ENCODE measurements at regions not wholly inside any gene's neighbourhood (a gene's known extent, or its start where the extent isn't known, plus 50 kb on each side); places are given as distances from the start of the nearest gene placed in this dataset.
"Not testable (repeated sequence)": the region's sequence is repeated elsewhere in the genome, so short reads cannot be mapped to it uniquely, and the experiment has no call there.

DNA sequence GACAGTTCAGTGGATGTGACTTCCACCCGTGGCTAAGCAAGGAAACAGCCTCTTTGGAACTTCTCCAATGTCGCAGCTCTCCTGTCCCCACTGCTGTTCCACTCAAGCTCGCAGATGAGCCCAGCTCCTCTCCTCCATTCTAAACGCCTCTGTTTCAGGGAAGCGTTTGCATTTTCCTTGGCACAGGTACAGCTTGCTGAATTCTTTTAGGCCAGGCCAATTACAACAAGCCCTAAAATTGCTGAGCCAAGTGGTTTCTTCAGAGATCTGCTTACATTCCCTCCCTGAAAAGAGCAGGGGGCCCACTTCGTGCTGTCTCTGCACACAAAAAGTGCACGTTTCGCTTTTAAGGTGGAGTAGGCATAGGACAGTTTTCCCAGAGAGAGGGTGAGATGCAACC lies 91.5 kb upstream of the BLID start:
- DNase-seq (ENCODE audit: low read depth in 3 of 3, low spot score in 1 of 3), result no peak

DNA sequence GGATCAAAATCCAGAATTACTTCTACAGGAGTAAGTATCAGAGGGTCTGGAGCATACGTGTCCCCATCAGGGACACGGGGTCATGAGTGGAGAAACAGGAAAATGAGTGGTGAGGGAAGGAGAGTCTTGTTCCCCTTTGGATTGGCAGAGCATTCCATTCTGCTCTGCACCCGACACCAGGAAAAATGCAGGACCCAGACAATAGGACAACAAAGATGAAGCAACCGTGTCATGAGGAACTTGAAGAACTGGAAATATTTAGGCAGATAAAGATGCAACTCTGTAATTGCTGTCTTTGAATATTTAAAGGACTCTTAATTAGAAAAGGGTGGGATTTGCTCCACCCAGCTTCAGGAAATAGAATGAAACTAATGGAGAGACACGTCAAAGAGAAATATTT lies 89.0 kb upstream of the BLID start:
- no peak for DNase-seq (ENCODE audit: low read depth in 3 of 3, low spot score in 1 of 3)

DNA sequence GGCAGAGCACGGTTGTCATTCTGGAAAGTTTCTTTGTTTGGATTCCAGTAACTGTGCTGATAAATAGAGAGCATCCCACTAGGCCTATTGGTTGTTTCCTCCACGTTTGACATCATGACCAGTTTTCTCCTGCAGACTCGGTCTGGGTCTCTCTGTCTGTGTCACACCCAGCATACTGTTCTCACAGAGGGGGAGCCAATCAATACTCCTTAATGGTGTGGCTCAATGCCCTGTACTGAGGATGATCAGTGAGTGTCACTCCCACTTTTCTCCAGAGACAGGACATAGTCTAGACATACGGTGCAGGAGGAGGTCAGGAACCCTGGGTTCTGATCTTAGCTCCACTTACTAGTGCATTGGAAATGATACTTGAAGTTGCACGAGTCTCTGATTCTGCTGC lies 88.2 kb upstream of the BLID start:
- DNase-seq (ENCODE audit: low read depth in 3 of 3, low spot score in 1 of 3), result no peak

DNA sequence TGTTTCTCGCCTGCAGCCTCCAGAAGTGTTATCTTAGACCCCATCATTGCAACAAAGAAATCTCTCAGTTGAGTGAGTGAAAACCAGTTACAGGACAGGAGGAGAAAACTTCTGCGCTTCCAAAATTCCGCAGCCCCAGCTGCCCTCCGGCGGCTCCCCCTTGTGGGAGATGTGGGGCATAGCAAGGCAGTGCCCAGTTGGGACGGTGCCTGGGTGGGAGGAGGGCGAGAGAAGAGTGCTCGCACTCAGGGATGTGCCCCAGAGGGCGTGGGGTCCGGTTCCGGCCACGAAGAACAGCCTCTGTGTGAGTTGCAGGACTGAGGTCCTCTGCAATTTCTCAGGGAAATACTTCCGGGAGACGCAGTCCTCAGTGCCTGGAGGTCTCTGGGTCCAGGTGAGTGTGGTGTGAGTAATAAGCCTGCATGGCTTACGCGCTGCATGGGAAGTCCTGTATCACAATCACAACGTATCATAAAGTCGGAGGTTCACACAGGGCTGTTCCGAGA lies 87.0 kb upstream of the BLID start:
- DNase-seq (ENCODE audit: low read depth in 3 of 3, low spot score in 1 of 3), result peak in 1 of 3 donors; percentile 9

DNA sequence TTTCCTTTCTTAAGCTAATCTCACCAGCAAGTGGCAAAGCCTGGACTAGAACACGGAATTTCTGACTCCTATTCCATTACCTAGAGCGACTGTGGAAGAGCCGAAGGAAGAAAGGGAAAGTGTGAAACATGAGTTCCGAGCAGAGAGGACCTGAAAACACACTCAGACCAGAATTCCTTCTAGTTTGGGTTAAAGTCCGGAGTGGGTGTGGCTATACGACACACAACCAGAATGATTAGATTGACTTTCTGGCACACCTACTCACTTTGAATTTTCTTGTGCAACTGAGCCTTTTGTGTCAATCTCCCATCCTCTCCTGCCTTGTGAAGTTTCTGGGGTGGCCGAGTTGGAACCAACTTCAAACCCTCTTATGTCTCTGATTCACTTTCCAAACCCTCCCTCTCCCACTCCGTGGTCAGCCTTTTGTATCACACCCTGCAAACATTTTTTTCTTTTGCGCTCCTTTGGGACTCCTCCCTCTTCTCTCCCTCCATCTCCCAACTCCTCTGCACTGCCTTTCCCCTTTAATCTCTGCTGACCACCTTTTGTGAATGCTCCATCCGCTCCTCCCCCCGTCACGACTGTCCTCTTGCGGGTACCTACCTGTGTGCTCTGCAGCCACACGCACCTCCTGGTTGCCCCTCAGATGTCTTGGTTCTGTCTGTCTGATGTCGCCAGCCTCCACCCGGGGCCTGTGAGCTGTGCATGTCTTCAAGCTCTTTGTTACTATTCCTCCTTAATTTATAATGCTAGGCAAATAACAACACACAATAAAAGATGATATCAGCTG lies 86.3 kb upstream of the BLID start:
- no peak for DNase-seq (ENCODE audit: low read depth in 3 of 3, low spot score in 1 of 3)

GRCh38 chr11:122201106-122201505 lies 85.1 kb upstream of the BLID start:
- DNase-seq (ENCODE audit: low read depth in 3 of 3, low spot score in 1 of 3), result no peak

GRCh38 chr11:122199661-122200060 lies 83.6 kb upstream of the BLID start:
- no peak for DNase-seq (ENCODE audit: low read depth in 3 of 3, low spot score in 1 of 3)

GRCh38 chr11:122198291-122198983 lies 82.4 kb upstream of the BLID start:
- DNase-seq (ENCODE audit: low read depth in 3 of 3, low spot score in 1 of 3), result no peak

DNA sequence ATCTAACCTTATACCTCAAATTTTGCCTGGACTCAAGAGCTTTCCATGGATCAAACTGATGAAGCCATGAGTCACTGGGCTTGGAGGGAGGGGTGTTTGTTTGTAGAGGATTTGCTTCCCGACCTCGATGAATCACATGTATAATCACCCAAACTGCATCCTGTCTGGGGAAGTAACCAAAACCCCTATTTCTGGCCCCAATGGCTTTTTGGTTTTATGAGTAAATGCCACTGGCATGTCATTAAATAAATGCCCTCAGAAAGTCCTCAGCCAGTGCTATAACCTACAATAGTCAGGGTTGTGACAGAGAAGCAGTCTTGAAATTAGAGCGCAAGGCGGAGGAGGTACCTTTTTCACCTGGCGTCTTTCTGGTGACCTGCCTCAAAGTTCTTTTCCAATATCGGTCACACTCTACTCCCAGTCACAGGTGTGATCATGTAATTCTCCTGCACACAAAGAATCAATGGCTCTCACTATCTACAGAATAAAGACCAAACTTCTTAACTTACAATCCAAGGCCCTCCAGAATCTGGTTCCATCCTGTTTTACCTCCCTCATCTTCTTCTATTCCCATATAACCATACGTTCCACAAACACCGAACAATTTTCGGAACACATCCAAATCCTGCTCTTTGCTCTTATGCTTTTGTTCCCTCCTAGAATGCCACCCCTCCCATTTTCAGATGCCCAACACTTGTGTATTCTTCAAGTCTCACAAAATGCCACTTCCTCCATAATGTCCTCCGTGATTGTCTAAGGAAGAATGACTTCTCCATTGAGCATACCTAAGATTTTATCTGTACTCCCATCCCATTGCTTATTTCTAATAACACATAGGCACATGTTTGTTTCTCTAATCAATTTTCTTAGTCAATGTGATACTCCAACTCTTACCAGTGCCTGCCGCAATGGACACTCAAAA lies 81.3 kb upstream of the BLID start:
- DNase-seq (ENCODE audit: low read depth in 3 of 3, low spot score in 1 of 3), result no peak

GRCh38 chr11:122195790-122196189 lies 79.8 kb upstream of the BLID start:
- DNase-seq (ENCODE audit: low read depth in 3 of 3, low spot score in 1 of 3), result no peak

GRCh38 chr11:122193881-122194480 lies 78.0 kb upstream of the BLID start:
- DNase-seq (ENCODE audit: low read depth in 3 of 3, low spot score in 1 of 3), result not testable (repeated sequence)

DNA sequence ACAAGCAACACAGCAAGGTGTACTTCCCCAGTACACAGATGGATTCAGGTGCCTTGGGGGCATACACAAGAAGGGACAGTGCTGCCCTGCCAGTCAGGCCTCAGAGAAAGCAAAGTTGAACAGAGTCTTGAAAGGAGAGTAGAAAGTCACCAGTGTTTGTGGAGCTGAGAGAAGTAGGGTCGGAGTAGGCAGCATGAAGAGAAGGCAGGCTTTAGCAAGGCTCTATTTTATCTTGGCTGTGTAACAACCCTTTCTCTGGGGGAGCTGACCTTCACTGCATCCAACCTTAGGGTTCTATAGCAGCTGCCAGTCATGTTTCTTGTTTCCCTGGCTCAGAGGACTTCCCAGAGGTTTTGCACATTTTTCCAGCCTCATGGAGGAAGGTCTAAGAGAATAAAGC lies 77.4 kb upstream of the BLID start:
- no peak for DNase-seq (ENCODE audit: low read depth in 3 of 3, low spot score in 1 of 3)

- no peak for DNase-seq (ENCODE audit: low read depth in 3 of 3, low spot score in 1 of 3)
These were observed 76.7 kb upstream of the BLID start for GRCh38 chr11:122192634-122193255.

DNA sequence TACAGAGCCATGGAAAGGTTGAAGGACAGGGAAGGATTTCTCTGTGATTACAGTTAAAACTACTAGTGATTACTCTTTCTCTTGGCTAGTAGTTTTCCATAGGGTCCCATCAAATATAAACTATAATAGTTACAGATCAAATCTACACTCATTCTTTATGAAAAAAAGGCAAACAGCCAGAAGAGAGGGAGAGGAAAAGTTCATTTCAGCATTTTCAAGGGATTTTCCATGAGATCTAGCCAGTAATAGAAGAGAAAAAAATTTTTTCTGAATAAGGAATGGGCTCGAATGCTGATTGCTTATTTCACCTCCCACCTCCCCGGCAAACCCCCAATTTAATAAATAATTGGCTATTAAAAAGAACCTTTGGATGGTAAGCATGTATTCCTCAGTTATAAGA lies 74.8 kb upstream of the BLID start:
- DNase-seq (ENCODE audit: low read depth in 3 of 3, low spot score in 1 of 3), result no peak

GRCh38 chr11:122189229-122189628 lies 73.2 kb upstream of the BLID start:
- DNase-seq (ENCODE audit: low read depth in 3 of 3, low spot score in 1 of 3), result no peak

DNA sequence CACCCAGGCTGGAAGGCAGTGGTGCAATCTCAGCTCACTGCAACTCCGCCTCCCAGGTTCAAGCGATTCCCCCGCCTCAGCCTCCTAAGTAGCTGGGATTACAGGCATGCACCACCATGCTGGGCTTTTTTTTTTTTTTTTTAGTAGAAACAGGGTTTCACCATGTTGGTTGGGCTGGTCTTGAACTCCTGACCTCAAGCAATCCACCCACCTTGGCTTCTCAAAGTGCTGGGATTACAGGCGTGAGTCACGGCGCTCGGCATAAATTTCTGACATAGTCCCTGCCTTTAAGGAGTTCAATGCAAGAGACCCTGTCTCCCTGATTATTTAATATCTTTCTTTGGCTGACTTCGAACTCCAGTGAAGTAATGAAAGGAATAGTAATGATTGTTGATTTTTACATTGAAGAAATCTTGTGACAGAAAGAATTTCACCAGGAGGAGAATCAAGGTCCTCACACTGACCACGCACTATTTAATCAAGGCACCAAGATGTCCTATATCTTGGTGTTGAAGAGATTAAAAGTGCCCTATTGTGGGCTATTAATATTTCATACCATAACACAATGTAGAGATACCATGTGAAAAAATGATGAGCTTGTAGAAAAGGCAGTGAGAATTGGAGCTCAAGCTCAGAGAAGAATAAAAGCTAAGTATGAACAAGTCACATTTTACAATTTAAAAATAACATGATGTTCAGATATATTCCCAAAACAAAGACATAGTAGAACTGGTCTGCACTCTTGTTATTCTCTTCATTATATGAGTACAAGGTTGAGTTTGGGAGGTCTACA lies 71.6 kb upstream of the BLID start:
- DNase-seq (ENCODE audit: low read depth in 3 of 3, low spot score in 1 of 3), result no peak

GRCh38 chr11:122186439-122187080 lies 70.5 kb upstream of the BLID start:
- DNase-seq (ENCODE audit: low read depth in 3 of 3, low spot score in 1 of 3), result no peak

- no peak for DNase-seq (ENCODE audit: low read depth in 3 of 3, low spot score in 1 of 3)
These were observed 67.9 kb upstream of the BLID start for GRCh38 chr11:122183933-122184332.

GRCh38 chr11:122181893-122182292 lies 65.9 kb upstream of the BLID start:
- no peak for DNase-seq (ENCODE audit: low read depth in 3 of 3, low spot score in 1 of 3)
